Activated CD8-positive, alpha-beta memory T cell treated with anti-CD3 and anti-CD28 coated beads for 24 hours (primary cell): ENCODE measurements at regions not wholly inside any gene's neighbourhood (a gene's known extent, or its start where the extent isn't known, plus 50 kb on each side); places are given as distances from the start of the nearest gene placed in this dataset.

Experiments used
- DNase-seq: peaks from one replicate; pipeline ENCODE4 v3.0.0-alpha.2; 2020

DNA sequence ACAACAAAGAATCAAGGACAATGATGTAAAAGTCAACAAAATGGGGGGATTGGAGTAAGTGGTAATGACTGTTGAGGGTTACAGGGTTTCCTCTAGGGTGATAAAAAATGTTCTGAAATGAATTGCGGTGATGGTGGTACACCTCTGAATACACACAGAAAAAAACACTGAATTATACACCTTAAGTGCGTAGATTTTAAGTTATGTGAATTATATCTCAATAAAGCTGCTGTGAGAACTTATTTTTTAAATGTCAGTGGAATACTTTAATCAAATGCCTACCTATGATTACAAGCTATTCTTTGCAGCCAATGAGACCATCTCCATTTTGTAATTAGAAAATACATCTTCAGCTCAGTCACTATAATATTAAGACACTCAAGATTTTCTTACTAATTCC is 53.5 kb downstream of the ZNF608 start:
- DNase-seq = no peak

DNA sequence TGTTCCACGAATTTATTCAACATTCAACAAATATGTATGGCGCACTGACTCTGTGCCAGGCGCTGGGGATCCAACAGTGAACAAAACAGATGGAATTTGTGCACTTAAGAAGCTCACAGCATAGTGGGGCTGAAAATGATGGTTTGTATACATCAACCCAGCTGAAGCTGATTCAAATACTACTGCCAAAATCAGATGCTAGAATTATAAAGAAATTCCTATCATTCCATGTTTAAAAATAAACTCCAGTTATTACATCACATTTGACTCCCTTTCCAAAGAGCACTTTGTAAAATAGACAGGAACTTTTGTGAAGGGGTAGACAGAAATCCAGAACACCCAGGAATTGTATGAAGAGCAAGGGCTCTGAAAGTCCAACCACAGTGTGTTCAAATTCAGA is 54.1 kb downstream of the ZNF608 start:
- no peak for DNase-seq

DNA sequence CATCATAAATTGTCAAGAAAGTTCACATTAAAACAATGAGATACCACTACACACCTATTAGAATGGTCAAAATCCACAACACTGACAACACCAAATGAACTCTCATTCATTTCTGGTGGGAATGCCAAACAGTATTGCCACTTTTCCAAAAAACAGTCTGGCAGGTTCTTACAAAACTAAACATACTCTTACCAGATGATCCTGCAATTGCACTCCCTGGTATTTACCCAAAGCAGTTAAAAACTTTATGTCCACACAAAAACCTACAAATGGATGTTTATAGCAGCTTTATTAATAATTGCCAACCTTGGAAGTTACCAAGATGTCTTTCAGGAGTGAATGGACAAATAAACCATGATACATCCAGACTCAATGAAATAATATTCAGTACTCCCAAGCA is 56.8 kb downstream of the ZNF608 start:
- no peak for DNase-seq

DNA sequence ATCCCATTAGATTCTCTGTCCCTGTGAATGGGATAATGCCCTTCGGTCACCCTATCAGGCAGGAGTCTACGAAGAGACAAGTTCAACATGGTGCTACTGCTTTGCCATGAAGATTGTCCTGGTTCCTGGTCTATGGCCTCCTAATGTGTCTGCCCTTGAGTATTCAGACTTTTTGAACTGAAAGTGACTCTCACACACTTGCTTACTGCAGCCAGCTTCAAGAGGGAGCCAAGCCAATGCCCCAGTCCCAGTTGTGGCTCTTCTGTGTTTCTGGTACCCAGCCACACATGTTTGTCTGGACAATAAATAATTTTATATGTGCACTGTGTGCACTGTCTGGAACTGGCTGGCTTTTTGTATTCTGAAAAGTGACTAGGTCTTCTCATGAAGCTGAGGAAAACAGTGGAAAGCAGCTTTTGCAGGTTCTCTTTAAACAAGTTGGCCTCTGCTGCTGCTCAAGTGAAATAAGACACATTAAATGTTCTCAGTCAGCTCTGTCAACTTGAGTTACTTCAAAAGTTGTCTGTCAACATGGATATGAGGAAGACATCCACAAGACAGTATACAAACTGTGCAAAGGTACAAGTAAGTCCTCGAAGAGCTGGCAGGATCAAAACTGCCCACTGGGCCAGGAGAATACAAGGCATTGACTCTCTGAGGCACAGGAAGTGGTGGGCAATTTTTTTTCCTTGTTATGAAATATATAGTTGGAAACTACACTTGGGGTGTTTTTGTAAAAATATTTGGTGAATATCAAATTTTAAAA is 60.0 kb downstream of the ZNF608 start:
- no peak for DNase-seq

DNA sequence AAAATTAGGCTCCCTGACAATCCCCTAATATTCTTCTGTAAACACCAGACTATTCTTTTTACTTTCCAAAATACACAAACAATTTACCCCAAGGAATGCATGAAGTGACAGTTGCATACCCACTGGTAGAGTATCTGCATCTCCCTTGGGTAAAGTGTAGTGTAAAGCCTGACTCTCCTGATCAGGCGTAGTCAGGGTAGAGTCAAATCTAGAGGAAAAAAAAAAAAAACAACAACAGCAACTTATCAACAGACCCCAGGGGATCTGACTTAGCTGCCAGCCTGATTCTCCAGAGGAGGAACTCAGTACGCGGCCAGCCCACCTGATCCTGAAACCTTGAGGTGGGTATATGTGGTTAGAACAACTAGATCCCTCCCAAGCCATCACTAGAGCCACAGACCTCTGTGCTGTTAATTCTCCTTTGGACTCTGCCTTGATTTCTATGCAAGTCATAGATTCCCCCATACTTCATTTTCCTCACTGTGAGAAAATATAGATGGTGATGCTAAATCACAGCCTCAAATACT is 61.0 kb downstream of the ZNF608 start:
- DNase-seq = no peak

- DNase-seq = no peak
Observed at GRCh38 chr5:124683917-124684555, 62.4 kb downstream of the ZNF608 start.

DNA sequence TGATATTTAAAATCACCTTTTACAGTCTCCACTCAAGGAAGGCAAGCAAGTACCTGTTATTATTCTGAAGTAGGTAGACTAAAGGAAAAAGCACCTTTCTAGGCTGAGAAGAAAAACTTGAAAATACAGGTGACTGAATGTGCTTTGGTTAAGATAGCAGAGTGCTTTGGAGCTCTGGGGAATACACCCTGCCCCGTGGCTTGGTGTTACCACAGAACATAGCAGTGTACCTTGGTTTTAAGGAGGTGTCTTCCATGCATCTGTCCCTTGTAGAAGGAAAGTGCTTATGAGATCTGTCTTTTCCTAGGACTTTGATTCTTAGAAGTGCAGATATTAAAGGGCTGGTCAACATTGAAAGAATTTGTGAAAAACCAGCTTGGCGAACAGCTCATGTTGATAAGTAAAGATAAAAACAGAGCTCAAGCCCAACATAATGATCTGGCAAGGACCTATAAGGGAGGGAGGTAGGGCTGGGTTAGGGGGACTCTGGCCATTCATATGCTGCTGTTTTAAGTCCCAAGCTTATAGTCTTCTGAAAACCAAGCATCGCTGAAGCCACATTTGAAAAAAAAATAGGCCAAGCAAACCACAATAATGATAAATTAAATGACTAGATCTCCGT is 66.8 kb downstream of the ZNF608 start:
- DNase-seq = no peak

GRCh38 chr5:124678922-124679519 is 67.4 kb downstream of the ZNF608 start:
- DNase-seq = no peak

DNA sequence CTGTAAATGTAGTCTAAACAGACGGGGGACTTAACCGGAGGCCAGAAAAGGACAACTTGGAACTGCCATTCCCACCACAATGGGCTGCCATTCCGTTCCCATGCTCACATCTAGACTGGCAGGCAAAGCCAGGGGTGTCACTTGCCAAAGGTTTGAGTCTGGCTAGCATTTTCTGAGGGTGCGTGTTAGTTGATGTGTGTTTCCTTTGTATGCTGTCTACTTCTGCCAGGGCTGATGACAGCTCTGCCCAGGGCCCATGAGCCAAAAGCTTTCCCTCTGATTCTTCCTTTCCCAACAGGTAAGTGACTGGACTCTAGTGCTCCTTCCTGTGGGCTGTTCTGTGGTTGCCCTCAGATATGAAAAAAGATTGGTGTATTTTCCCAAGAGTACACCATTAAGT is 68.0 kb downstream of the ZNF608 start:
- no peak for DNase-seq

DNA sequence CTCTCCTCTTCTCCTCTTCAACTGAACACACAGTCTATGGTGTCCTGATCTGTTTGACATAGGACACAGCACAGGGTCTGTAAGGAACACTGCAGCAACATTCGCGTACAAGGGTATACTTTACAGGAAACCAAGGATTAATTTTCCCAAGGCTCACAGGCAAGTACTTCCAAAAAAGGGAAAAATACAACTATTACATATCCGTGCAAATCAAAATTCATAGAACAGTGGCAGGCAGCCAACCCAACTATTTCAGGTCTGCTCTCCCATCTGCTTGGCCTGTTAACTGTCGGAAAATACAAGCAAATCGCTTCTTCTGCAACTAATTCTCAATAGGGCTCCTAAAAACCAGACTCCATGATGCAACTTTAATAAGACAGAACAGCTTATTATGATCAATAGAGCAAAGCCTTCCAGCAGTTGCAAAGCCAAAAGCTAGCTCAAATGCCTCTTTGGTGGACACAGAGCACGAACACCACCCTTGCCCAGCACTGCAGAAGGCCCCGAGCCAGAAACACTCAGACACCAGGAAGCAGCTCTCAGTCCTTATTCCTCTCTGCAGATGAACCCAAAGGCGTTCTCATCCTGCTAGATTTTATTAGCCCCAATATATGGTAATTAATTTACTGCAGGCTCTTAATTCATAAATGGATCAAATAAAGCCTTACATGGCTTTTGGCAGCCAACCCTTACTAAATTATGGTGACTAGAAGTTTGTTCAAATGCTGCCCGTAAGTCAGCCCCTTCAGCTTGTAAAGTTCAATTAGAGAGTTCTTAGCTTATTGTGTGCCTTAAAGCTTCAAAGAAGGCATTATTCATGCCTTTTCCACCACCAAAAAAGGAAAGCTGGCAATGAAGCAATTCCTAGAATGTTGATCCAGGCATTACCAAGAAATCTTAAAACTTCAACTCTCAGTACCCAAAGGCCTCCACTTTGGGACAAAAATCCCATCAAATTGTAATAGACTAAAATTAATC is 68.8 kb downstream of the ZNF608 start:
- DNase-seq = no peak

DNA sequence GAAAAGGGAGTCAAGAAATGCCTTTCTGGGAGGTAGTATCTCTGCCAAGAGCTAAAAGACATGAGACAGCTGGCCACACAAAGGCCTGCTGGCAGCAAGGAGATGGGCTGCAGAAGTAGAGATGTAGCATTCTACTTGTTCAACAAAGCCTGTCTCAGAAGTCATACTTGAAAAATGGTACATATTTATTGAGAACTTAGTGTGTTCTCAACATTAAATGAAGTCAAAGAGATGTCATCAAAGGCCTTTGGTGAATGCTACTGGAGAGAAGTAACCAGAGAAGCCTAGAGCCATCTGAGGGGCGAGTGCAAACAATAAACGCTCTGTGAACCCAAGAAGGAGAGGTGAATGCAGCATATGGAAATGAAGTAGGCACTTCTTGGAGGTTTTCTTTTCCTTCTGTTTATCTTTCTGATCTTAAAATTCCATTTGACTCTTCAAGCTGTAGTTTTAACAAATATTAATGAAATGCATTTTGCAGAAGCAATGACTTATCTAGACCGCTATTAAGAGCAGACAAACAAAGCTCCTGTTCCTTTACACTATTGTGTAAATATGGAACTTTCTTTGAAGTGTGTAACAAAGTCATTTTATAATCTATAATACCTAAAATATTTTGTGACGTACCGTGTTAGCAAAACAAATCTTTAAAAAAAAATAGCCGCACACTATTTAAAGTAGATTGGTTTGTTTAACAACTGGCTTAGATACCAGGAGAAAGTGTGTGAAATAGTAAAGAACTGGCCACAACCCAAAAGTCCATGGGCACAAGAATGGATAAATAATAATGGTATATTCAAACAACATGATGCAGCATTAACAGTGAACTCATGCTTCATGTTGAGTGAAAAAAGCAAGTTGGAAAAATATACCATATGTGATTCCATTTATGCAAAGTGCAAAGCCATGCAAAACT is 70.2 kb downstream of the ZNF608 start:
- no peak for DNase-seq

DNA sequence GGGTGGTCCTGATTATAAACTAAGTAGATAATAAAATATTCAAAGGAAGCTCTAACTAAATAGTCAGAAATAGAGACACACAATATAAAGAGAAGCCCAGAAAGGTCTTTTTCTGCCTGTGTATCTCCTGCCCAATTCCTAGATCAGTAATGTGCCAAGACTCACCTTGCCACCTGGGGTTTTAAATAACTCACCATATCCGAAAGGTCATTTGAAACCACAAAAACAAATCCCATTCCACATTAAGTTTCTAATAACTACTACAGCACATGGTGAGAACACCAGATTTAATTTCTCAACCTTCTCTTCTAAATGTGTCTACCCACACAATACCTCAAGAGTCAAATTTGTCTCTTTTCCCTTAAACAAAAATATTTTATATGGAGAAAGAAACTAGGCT is 75.2 kb downstream of the ZNF608 start:
- no peak for DNase-seq

DNA sequence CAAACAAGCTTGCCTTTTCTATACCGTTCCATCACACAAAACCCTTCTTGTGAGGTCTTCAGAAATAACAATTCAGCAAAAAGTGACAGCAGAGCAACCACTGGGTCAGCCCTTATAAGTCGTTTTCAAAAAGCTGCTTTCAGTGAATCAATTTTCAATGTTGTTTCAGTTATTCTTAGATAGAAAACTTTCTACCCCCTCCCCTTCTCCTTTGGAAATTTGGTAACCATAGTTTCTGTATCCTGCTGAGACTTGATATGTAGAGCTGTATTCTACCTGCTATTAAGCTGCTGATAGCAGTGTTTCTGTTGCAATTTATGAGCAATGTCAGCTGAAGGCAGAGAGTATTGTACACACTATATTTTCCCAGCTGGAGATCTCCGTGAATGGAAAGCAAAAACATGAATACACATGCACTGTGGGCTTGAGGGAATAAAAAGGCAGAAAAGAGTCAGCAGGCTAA is 75.7 kb downstream of the ZNF608 start:
- DNase-seq = no peak

GRCh38 chr5:124669956-124670721 is 76.3 kb downstream of the ZNF608 start:
- no peak for DNase-seq

GRCh38 chr5:124669300-124669648 is 77.2 kb downstream of the ZNF608 start:
- DNase-seq = no peak

GRCh38 chr5:124668353-124669299 is 77.8 kb downstream of the ZNF608 start:
- DNase-seq = no peak

DNA sequence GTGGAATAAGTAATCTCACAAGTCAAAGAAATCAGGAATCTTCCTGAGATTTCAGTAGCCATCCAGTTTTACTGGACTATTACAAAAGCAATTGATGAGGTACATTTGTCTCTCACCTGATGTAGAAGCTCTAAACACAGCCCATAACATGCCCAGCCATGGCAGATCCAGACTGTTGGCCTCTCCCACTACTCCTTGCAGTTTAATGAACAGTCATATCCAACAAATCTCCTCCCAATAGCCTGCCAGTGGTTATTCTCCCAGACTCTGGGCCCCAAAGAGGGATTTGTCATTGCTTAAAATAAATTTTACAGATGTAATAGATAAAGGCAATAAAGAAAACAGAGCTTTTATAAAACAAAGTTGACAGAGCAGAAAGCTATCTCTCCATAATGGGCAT is 80.8 kb downstream of the ZNF608 start:
- no peak for DNase-seq

- DNase-seq = no peak
Observed at GRCh38 chr5:124665035-124665434, 81.4 kb downstream of the ZNF608 start.

DNA sequence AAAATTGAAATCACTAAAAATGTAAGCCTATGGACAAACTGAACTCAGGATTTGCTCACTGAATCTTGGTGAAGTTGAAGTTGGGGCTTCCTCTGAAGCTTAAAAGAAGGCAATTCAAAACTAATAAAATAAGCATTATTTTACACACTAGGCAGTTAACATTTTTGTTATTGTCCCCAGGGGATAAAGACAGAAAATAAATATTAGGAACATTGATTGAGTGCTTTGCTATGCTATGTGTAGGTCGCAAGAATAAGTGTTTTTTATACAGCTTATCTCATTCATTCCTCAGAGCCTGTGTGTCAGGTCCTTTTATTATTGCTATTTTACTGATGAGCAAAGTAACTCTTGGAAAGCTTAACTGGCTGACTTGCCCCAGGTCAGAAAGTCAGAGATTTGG is 82.2 kb downstream of the ZNF608 start:
- no peak for DNase-seq
